ENCODE measurements at regions not wholly inside any gene's neighbourhood (a gene's known extent, or its start where the extent isn't known, plus 50 kb on each side); places are given as distances from the start of the nearest gene placed in this dataset.
A peak's percentile ranks its signal among the peaks of the same experiment; 100 is the strongest.

DNA sequence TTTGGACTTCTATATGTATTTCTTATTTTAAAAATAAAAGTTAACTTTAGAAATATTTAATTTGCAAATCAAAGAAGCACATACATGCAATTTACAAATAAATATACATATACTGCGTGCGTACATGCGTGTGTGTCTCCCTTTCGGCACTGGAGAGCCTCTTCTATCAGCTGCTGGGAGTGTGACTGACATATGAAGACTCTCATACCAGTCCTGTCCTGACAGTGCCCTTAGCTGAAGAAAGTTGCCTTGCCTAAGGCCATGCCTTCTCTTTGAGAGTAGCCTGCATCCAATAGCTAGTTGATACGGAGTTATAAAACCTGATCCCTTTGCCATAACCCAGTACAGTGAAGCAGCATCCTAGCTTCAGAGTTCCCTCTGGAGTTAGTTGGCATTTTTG is 282.4 kb upstream of the NEGR1 start:
- Histone ChIP-seq H3K4me3 (ENCODE audit: low read depth, low read length) (no peak overlapping the region), H3K27me3 (ENCODE audit: control insufficient read depth, insufficient read depth, low read length) (no peaks in the 10 kb centered on the region), H3K36me3 (ENCODE audit: control insufficient read depth, insufficient read depth, low read length) (no peaks in the 10 kb centered on the region)
- TF ChIP-seq, protein P1, sequence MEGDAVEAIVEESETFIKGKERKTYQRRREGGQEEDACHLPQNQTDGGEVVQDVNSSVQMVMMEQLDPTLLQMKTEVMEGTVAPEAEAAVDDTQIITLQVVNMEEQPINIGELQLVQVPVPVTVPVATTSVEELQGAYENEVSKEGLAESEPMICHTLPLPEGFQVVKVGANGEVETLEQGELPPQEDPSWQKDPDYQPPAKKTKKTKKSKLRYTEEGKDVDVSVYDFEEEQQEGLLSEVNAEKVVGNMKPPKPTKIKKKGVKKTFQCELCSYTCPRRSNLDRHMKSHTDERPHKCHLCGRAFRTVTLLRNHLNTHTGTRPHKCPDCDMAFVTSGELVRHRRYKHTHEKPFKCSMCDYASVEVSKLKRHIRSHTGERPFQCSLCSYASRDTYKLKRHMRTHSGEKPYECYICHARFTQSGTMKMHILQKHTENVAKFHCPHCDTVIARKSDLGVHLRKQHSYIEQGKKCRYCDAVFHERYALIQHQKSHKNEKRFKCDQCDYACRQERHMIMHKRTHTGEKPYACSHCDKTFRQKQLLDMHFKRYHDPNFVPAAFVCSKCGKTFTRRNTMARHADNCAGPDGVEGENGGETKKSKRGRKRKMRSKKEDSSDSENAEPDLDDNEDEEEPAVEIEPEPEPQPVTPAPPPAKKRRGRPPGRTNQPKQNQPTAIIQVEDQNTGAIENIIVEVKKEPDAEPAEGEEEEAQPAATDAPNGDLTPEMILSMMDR (IDR thresholded peaks at IDR 0.05; ENCODE audit: insufficient read depth, low read length, severe bottlenecking): no peak
- no peak for FAIRE-seq
- no peak for DNase-seq (ENCODE audit: low read depth)

DNA sequence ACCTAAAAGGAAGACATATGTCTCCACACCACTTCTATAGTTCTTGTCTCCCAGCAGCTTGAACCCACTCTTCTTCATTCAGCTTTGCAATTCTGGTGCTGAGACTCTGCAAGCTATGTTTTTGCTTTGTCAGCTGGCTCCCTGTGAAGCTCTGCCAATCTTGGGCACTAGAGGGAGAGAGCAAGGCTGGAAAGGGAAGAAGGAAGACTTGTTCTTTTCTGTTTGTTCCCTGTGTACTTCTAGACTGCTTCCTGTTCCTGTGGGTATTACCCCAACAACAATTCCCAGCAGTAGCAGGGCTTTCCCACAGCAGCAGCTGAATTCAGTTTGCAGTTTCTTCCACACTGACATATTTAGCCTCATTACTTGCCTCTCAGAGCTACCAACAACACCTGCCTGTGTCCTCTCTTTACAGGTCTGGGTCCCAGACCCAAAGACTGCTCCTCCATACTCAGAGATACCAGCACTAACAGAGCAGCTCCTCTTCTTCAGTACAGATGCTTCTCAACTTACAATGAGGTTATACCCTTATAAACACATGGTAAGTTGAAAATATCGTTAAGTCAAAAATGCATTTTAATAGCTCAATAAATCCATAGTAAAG is 275.2 kb upstream of the NEGR1 start:
- FAIRE-seq: no peak
- TF ChIP-seq, protein P1 (IDR thresholded peaks at IDR 0.05; ENCODE audit: insufficient read depth, low read length, severe bottlenecking): peak; percentile 12
- peak; percentile 10 for DNase-seq (ENCODE audit: low read depth)
- H3K27me3 ChIP-seq (ENCODE audit: control insufficient read depth, insufficient read depth, low read length): no peaks in the 10 kb centered on the region
- no peaks in the 10 kb centered on the region for H3K36me3 ChIP-seq (ENCODE audit: control insufficient read depth, insufficient read depth, low read length)
- H3K4me3 ChIP-seq (ENCODE audit: low read depth, low read length): no peak overlapping the region

GRCh38 chr1:72547412-72547811 is 265.1 kb upstream of the NEGR1 start:
- Histone ChIP-seq H3K36me3 (ENCODE audit: control insufficient read depth, insufficient read depth, low read length) (no peaks in the 10 kb centered on the region), H3K27me3 (ENCODE audit: control insufficient read depth, insufficient read depth, low read length) (no peaks in the 10 kb centered on the region), H3K4me3 (ENCODE audit: low read depth, low read length) (no peak overlapping the region)
- TF ChIP-seq, protein P1 (IDR thresholded peaks at IDR 0.05; ENCODE audit: insufficient read depth, low read length, severe bottlenecking): no peak
- FAIRE-seq: no peak
- DNase-seq (ENCODE audit: low read depth): no peak

GRCh38 chr1:72540674-72541073 is 258.3 kb upstream of the NEGR1 start:
- FAIRE-seq: peak; percentile 70
- no peak for DNase-seq (ENCODE audit: low read depth)
- TF ChIP-seq, protein P1 (IDR thresholded peaks at IDR 0.05; ENCODE audit: insufficient read depth, low read length, severe bottlenecking): no peak

GRCh38 chr1:72535470-72535869 is 253.1 kb upstream of the NEGR1 start:
- FAIRE-seq (no peak), DNase-seq (ENCODE audit: low read depth) (no peak)
- Histone ChIP-seq H3K27me3 (ENCODE audit: control insufficient read depth, insufficient read depth, low read length) (no peaks in the 10 kb centered on the region), H3K36me3 (ENCODE audit: control insufficient read depth, insufficient read depth, low read length) (no peaks in the 10 kb centered on the region), H3K4me3 (ENCODE audit: low read depth, low read length) (no peak overlapping the region)
- TF ChIP-seq, protein P1 (IDR thresholded peaks at IDR 0.05; ENCODE audit: insufficient read depth, low read length, severe bottlenecking): no peak

More at GRCh38 chr1:72540674-72541073, 258.3 kb upstream of the NEGR1 start:
- H3K36me3 ChIP-seq (ENCODE audit: control insufficient read depth, insufficient read depth, low read length): no peaks in the 10 kb centered on the region
- H3K27me3 ChIP-seq (ENCODE audit: control insufficient read depth, insufficient read depth, low read length): no peaks in the 10 kb centered on the region
- no peak overlapping the region for H3K4me3 ChIP-seq (ENCODE audit: low read depth, low read length)

DNA sequence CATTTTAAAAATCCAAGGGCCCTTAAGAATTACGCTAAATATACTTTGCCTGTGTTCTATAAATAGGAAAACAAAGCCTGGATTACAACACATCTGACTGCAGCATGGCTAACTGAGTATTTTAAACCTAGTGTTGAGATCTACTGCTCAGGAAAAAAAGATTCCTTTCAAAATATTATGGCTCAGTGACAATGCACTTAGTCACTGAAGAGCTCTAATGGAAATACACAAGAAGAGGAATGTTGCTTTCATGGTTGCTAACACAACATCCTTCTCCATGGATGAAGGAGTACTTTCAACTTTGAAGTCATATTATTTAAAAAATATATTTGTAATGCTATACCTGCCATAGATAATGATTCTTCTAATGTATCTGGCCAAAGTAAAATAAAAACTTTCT is 248.3 kb upstream of the NEGR1 start:
- DNase-seq (ENCODE audit: low read depth) (peak; percentile 15), FAIRE-seq (no peak)
- Histone ChIP-seq H3K36me3 (ENCODE audit: control insufficient read depth, insufficient read depth, low read length) (no peaks in the 10 kb centered on the region), H3K27me3 (ENCODE audit: control insufficient read depth, insufficient read depth, low read length) (no peaks in the 10 kb centered on the region), H3K4me3 (ENCODE audit: low read depth, low read length) (no peak overlapping the region)
- TF ChIP-seq, protein P1 (IDR thresholded peaks at IDR 0.05; ENCODE audit: insufficient read depth, low read length, severe bottlenecking): no peak
